OCI-LY3 (cell line): ENCODE measurements at regions not wholly inside any gene's neighbourhood (a gene's known extent, or its start where the extent isn't known, plus 50 kb on each side); places are given as distances from the start of the nearest gene placed in this dataset.

ENCODE experiments used
- H2AFZ ChIP-seq: fragments of 200-600, 300-600 bp; shearing (Covaris generic); 2 replicates; pipeline ENCODE4 v1.6.0; 2014; ENCODE audit warnings: antibody characterized with exemption, low read depth, low read length
- H3K27ac ChIP-seq: fragments of 200-600, 300-600 bp; sonication (generic); 2 replicates; pipeline ENCODE4 v1.5.1; 2014; ENCODE audit warnings: mild to moderate bottlenecking, low read length, moderate library complexity, mixed read lengths
- H3K27me3 ChIP-seq: fragments of 200-600, 300-600 bp; sonication (generic); 2 replicates; pipeline ENCODE4 v1.6.1; 2014; ENCODE audit warnings: low read depth, low read length, mixed read lengths
- H3K36me3 ChIP-seq: fragments of 200-600, 300-600 bp; sonication (generic); replicated peaks from 2 replicates; pipeline ENCODE3; 2014; ENCODE audit warnings: low read depth, low read length, mixed read lengths
- H3K4me1 ChIP-seq: fragments of 300-600, 200-600 bp; sonication (generic); 2 replicates; pipeline ENCODE4 v1.6.1; 2014; ENCODE audit warnings: low read length, mixed read lengths
- H3K4me2 ChIP-seq: fragments of 200-600, 300-600 bp; sonication (generic); 2 replicates; pipeline ENCODE4 v1.6.1; 2014; ENCODE audit warnings: low read length, mixed read lengths
- H3K4me3 ChIP-seq: fragments of 300-600, 200-600 bp; sonication (generic); 2 replicates; pipeline ENCODE4 v1.5.1; 2014; ENCODE audit warnings: antibody characterized with exemption, mild to moderate bottlenecking, low read length, moderate library complexity
- H3K79me2 ChIP-seq: fragments of 300-600, 200-600 bp; shearing (Covaris generic); 2 replicates; pipeline ENCODE4 v1.6.1; 2014; ENCODE audit warnings: mild to moderate bottlenecking, low read length, mixed read lengths
- H3K9ac ChIP-seq: fragments of 300-600, 200-600 bp; shearing (Covaris generic); 2 replicates; pipeline ENCODE4 v1.6.0; 2014; ENCODE audit warnings: mild to moderate bottlenecking, low read length, moderate library complexity
- H3K9me3 ChIP-seq: fragments of 200-600, 300-600 bp; shearing (Covaris generic); 2 replicates; pipeline ENCODE4 v1.6.1; 2014; ENCODE audit warnings: low read length, mixed read lengths; ENCODE audit not compliant: insufficient read depth
- H4K20me1 ChIP-seq: fragments of 200-600, 300-600 bp; sonication (generic); 2 replicates; pipeline ENCODE4 v1.6.1; 2016; ENCODE audit warnings: low read length, mixed read lengths; ENCODE audit not compliant: insufficient read depth
- CTCF ChIP-seq: fragments of 200-600, 300-600 bp; sonication (generic); IDR thresholded peaks from 2 replicates; pipeline ENCODE4 v1.5.1; 2014; ENCODE audit warnings: antibody characterized with exemption, low read length, low read depth
- EZH2phosphoT487 ChIP-seq: fragments of 200-600 bp; shearing (Covaris generic); IDR thresholded peaks from 2 replicates; pipeline ENCODE4 v1.6.1; 2018; ENCODE audit warnings: antibody characterized with exemption, mixed run types, low read depth

- Histone ChIP-seq H3K4me3 (no peak overlapping the region), H3K79me2 (no peaks in the 10 kb centered on the region), H3K4me1 (no peaks in the 10 kb centered on the region), H3K27me3 (no peaks in the 10 kb centered on the region), H4K20me1 (no peaks in the 10 kb centered on the region), H3K27ac (no peak overlapping the region), H3K9ac (no peak overlapping the region), H2AFZ (no peak overlapping the region), H3K4me2 (no peak overlapping the region), H3K36me3 (no peaks in the 10 kb centered on the region), H3K9me3 (no peaks in the 10 kb centered on the region)
- TF ChIP-seq CTCF (no peak), EZH2phosphoT487 (no peak)
Measured at GRCh38 chr10:78685466-78686103, 383.2 kb upstream of the ZMIZ1 start.

- H3K27ac ChIP-seq, result no peak overlapping the region
- no peak overlapping the region for H3K4me2 ChIP-seq
- TF ChIP-seq EZH2phosphoT487 (no peak), CTCF (no peak)
- no peaks in the 10 kb centered on the region for H3K27me3 ChIP-seq
- H3K36me3 ChIP-seq, result no peaks in the 10 kb centered on the region
- H4K20me1 ChIP-seq, result no peaks in the 10 kb centered on the region
- no peak overlapping the region for H3K9ac ChIP-seq
- no peaks in the 10 kb centered on the region for H3K9me3 ChIP-seq
- H3K79me2 ChIP-seq, result no peaks in the 10 kb centered on the region
- H2AFZ ChIP-seq, result no peak overlapping the region
- H3K4me3 ChIP-seq, result no peak overlapping the region
- no peaks in the 10 kb centered on the region for H3K4me1 ChIP-seq
Measured at GRCh38 chr10:78686444-78687060, 382.2 kb upstream of the ZMIZ1 start.

- Histone ChIP-seq H3K27me3 (no peaks in the 10 kb centered on the region), H3K9me3 (no peaks in the 10 kb centered on the region), H3K79me2 (no peaks in the 10 kb centered on the region), H3K4me3 (no peak overlapping the region), H3K36me3 (no peaks in the 10 kb centered on the region), H3K4me1 (no peaks in the 10 kb centered on the region), H3K9ac (no peak overlapping the region), H3K4me2 (no peak overlapping the region), H3K27ac (no peak overlapping the region), H4K20me1 (no peaks in the 10 kb centered on the region), H2AFZ (no peak overlapping the region)
- TF ChIP-seq CTCF (no peak), EZH2phosphoT487 (no peak)
Measured at GRCh38 chr10:78687626-78688025, 381.1 kb upstream of the ZMIZ1 start.

DNA sequence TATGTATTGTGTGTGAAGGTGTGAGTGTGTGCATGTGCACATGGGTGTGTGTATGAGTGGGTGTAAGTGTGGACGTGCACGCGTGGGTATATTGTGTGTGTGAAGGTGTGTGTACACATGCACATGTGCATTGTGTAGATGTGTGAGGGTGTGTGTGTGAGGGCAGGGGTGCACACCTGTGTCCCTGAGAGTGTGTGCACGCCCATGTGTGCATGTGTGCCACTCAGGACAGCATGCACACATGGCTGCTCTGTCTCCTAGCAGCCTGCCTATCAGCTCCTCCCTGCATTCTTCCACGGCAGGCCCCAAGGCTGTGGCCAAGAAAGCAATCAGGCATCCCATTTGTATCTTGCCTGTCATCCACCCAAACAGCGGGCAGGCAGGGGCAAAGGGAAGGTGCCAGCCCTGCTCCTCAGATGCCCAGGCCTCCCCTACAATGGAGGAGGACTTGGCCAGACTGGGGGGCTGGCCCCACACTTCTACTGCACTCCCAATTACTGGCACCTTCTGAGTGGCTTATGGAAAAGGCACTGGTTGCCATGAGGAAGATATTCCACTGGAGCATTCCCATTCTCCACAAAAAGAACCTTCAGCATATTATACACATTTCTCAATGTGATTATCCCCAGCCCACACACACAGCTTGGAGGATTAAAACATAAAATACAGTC is 380.4 kb upstream of the ZMIZ1 start:
- no peaks in the 10 kb centered on the region for H3K9me3 ChIP-seq
- no peak overlapping the region for H3K4me3 ChIP-seq
- no peak for TF ChIP-seq CTCF
- no peak for TF ChIP-seq EZH2phosphoT487
- H3K4me2 ChIP-seq, result no peak overlapping the region
- 0 out of 2 replicates have a peak, but pooled peaks cover 3% of the 10 kb centered on the region for H3K27me3 ChIP-seq
- H3K9ac ChIP-seq, result no peak overlapping the region
- no peaks in the 10 kb centered on the region for H4K20me1 ChIP-seq
- no peak overlapping the region for H2AFZ ChIP-seq
- H3K79me2 ChIP-seq, result no peaks in the 10 kb centered on the region
- H3K36me3 ChIP-seq, result no peaks in the 10 kb centered on the region
- no peaks in the 10 kb centered on the region for H3K4me1 ChIP-seq
- no peak overlapping the region for H3K27ac ChIP-seq
